HL-60/S4 treated with phorbol 12-myristate 13-acetate at 8.2 ng/mL for 4 days and 3 days (cell line): ENCODE measurements at regions not wholly inside any gene's neighbourhood (a gene's known extent, or its start where the extent isn't known, plus 50 kb on each side); places are given as distances from the start of the nearest gene placed in this dataset.
"Not testable (repeated sequence)": the region's sequence is repeated elsewhere in the genome, so short reads cannot be mapped to it uniquely, and the experiment has no call there.

Experiments used
- in situ Hi-C: fragments of 300-500 bp; cut with MboI; formaldehyde crosslinking; loops from 2 replicates; pipeline ENCODE4 v1.15.0; 2022; ENCODE audit warnings: low sequenced_read_pairs

GRCh38 chr2:180559038-180559437 lies 421.4 kb upstream of the UBE2E3 start:
- in situ Hi-C loops = no loop called here

- in situ Hi-C loops = no loop called here
Measured at GRCh38 chr2:180555391-180555965, 424.9 kb upstream of the UBE2E3 start.

- in situ Hi-C loops = no loop called here
Measured at GRCh38 chr2:180554330-180554729, 426.1 kb upstream of the UBE2E3 start.

GRCh38 chr2:180553094-180553715 lies 427.2 kb upstream of the UBE2E3 start:
- in situ Hi-C loops = no loop called here

GRCh38 chr2:180542511-180542910 lies 437.9 kb upstream of the UBE2E3 start:
- in situ Hi-C loops = no loop called here

GRCh38 chr2:180540761-180541160 lies 439.6 kb upstream of the UBE2E3 start:
- in situ Hi-C loops = no loop called here

- in situ Hi-C loops = no loop called here
Measured at GRCh38 chr2:180539541-180539940, 440.9 kb upstream of the UBE2E3 start.

GRCh38 chr2:180535289-180535688 lies 445.1 kb upstream of the UBE2E3 start:
- in situ Hi-C loops = no loop called here

- in situ Hi-C loops = not testable (repeated sequence)
Measured at GRCh38 chr2:180531787-180532186, 448.6 kb upstream of the UBE2E3 start.

GRCh38 chr2:180524499-180524898 lies 455.9 kb upstream of the UBE2E3 start:
- in situ Hi-C loops = no loop called here

- in situ Hi-C loops = no loop called here
Measured at GRCh38 chr2:180523621-180524340, 456.6 kb upstream of the UBE2E3 start.

GRCh38 chr2:180520921-180521581 lies 459.4 kb upstream of the UBE2E3 start:
- in situ Hi-C loops = no loop called here

GRCh38 chr2:180520206-180520605 lies 460.2 kb upstream of the UBE2E3 start:
- in situ Hi-C loops = no loop called here

GRCh38 chr2:180519276-180519675 lies 461.1 kb upstream of the UBE2E3 start:
- in situ Hi-C loops = no loop called here

- in situ Hi-C loops = no loop called here
Measured at GRCh38 chr2:180516232-180516631, 464.2 kb upstream of the UBE2E3 start.

- in situ Hi-C loops = no loop called here
Measured at GRCh38 chr2:180513389-180513788, 467.0 kb upstream of the UBE2E3 start.

- in situ Hi-C loops = no loop called here
Measured at GRCh38 chr2:180508458-180508857, 471.9 kb upstream of the UBE2E3 start.

GRCh38 chr2:180507028-180507427 lies 473.4 kb upstream of the UBE2E3 start:
- in situ Hi-C loops = no loop called here

- in situ Hi-C loops = no loop called here
Measured at GRCh38 chr2:180505203-180505602, 475.2 kb upstream of the UBE2E3 start.

- in situ Hi-C loops = no loop called here
Measured at GRCh38 chr2:180497621-180498152, 482.7 kb upstream of the UBE2E3 start.

GRCh38 chr2:180495606-180496005 lies 484.8 kb upstream of the UBE2E3 start:
- in situ Hi-C loops = no loop called here

GRCh38 chr2:180494286-180494685 lies 486.1 kb upstream of the UBE2E3 start:
- in situ Hi-C loops = no loop called here
